Mammary epithelial cell (primary cell): ENCODE measurements at regions not wholly inside any gene's neighbourhood (a gene's known extent, or its start where the extent isn't known, plus 50 kb on each side); places are given as distances from the start of the nearest gene placed in this dataset.

Source experiments
- EZH2 ChIP-seq: IDR thresholded peaks from 2 replicates; pipeline ENCODE4 v1.6.1; 2012; ENCODE audit warnings: low read length, inconsistent platforms, borderline replicate concordance
- TF ChIP-seq, protein P1 (sequence below), 2 donors: IDR thresholded peaks in 1 of 2; conservative IDR thresholded peaks in 1 of 2; 2 replicates each; pipeline ENCODE4 v1.5.1; 2011 to 2012; ENCODE audit warnings: inconsistent platforms in 2 of 2, low read length in 2 of 2, mild to moderate bottlenecking in 2 of 2, control low read depth in 1 of 2, low read depth in 1 of 2; ENCODE audit not compliant: insufficient read depth in 1 of 2; ENCODE audit errors: extremely low read depth in 1 of 2

DNA sequence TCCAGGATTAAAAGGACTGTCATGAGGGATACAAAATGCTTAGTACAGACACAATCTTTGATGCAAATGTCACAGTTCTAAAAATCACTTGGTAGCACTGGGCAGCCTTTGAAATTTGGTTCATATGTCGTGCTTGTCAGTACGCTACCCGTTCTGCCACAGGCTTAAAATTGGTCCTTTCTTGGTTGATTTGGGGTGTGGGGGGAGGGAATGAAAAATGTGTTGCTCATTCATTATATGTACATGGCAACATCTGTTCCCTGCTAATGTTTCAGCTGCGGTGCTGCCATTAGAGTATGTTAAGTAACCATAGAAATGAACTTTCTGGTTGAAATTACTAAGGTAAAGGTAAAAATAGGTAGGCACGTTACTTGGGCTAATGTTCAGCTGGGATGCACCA is 155.4 kb upstream of the ARHGAP5 start:
- TF ChIP-seq, protein P1, sequence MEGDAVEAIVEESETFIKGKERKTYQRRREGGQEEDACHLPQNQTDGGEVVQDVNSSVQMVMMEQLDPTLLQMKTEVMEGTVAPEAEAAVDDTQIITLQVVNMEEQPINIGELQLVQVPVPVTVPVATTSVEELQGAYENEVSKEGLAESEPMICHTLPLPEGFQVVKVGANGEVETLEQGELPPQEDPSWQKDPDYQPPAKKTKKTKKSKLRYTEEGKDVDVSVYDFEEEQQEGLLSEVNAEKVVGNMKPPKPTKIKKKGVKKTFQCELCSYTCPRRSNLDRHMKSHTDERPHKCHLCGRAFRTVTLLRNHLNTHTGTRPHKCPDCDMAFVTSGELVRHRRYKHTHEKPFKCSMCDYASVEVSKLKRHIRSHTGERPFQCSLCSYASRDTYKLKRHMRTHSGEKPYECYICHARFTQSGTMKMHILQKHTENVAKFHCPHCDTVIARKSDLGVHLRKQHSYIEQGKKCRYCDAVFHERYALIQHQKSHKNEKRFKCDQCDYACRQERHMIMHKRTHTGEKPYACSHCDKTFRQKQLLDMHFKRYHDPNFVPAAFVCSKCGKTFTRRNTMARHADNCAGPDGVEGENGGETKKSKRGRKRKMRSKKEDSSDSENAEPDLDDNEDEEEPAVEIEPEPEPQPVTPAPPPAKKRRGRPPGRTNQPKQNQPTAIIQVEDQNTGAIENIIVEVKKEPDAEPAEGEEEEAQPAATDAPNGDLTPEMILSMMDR (conservative IDR thresholded peaks at IDR 0.05 in 1 of 2, IDR thresholded peaks at IDR 0.05 in 1 of 2; ENCODE audit: extremely low read depth in 1 of 2, insufficient read depth in 1 of 2, low read depth in 1 of 2, low read length in 2 of 2) = no peak
- TF ChIP-seq EZH2 = no peak
